Endothelial cell (in vitro differentiated cells): ENCODE measurements at regions not wholly inside any gene's neighbourhood (a gene's known extent, or its start where the extent isn't known, plus 50 kb on each side); places are given as distances from the start of the nearest gene placed in this dataset.

Experiments used
- DNase-seq: peaks from one replicate; pipeline ENCODE4 v3.0.0; 2021; ENCODE audit warnings: low spot score
- H3K27ac Mint-ChIP-seq: one replicate; pipeline ENCODE4 v1.8.0; 2021; ENCODE audit warnings: mixed read lengths, inconsistent platforms; ENCODE audit not compliant: unreplicated experiment
- H3K27me3 Mint-ChIP-seq: one replicate; pipeline ENCODE4 v1.8.0; 2021; ENCODE audit warnings: mild to moderate bottlenecking, moderate library complexity, mixed read lengths, inconsistent platforms; ENCODE audit not compliant: unreplicated experiment
- H3K36me3 Mint-ChIP-seq: one replicate; pipeline ENCODE4 v1.8.0; 2021; ENCODE audit warnings: mild to moderate bottlenecking, low read depth, mixed read lengths, inconsistent platforms; ENCODE audit not compliant: unreplicated experiment
- H3K4me1 Mint-ChIP-seq: one replicate; pipeline ENCODE4 v1.8.0; 2021; ENCODE audit warnings: mild to moderate bottlenecking, mixed read lengths, inconsistent platforms; ENCODE audit not compliant: unreplicated experiment
- H3K4me3 Mint-ChIP-seq: one replicate; pipeline ENCODE4 v1.8.0; 2021; ENCODE audit warnings: mild to moderate bottlenecking, mixed read lengths, inconsistent platforms; ENCODE audit not compliant: unreplicated experiment
- H3K9me3 Mint-ChIP-seq: one replicate; pipeline ENCODE4 v1.8.0; 2021; ENCODE audit warnings: mixed read lengths, inconsistent platforms; ENCODE audit not compliant: unreplicated experiment
- TF ChIP-seq, protein P1 (sequence below): fragments of 200-600 bp; sonication (generic); IDR thresholded peaks from one replicate; pipeline ENCODE4 v1.5.0; 2021; ENCODE audit warnings: antibody characterized with exemption; ENCODE audit not compliant: unreplicated experiment

GRCh38 chr2:215627771-215628170 lies 191.9 kb upstream of the FN1 start:
- TF ChIP-seq, protein P1, sequence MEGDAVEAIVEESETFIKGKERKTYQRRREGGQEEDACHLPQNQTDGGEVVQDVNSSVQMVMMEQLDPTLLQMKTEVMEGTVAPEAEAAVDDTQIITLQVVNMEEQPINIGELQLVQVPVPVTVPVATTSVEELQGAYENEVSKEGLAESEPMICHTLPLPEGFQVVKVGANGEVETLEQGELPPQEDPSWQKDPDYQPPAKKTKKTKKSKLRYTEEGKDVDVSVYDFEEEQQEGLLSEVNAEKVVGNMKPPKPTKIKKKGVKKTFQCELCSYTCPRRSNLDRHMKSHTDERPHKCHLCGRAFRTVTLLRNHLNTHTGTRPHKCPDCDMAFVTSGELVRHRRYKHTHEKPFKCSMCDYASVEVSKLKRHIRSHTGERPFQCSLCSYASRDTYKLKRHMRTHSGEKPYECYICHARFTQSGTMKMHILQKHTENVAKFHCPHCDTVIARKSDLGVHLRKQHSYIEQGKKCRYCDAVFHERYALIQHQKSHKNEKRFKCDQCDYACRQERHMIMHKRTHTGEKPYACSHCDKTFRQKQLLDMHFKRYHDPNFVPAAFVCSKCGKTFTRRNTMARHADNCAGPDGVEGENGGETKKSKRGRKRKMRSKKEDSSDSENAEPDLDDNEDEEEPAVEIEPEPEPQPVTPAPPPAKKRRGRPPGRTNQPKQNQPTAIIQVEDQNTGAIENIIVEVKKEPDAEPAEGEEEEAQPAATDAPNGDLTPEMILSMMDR, result no peak
- H3K27ac Mint-ChIP-seq, result no peak overlapping the region
- H3K27me3 Mint-ChIP-seq, result no peaks in the 10 kb centered on the region
- no peaks in the 10 kb centered on the region for H3K4me1 Mint-ChIP-seq
- no peak overlapping the region for H3K4me3 Mint-ChIP-seq
- peaks cover 8% of the 10 kb centered on the region for H3K36me3 Mint-ChIP-seq
- no peaks in the 10 kb centered on the region for H3K9me3 Mint-ChIP-seq
- DNase-seq, result no peak

GRCh38 chr2:215626812-215627281 lies 191.0 kb upstream of the FN1 start:
- no peak for DNase-seq
- Mint-ChIP-seq H3K4me1 (no peaks in the 10 kb centered on the region), H3K4me3 (no peak overlapping the region), H3K36me3 (peaks cover 8% of the 10 kb centered on the region), H3K27me3 (no peaks in the 10 kb centered on the region), H3K9me3 (no peaks in the 10 kb centered on the region), H3K27ac (no peak overlapping the region)
- TF ChIP-seq, protein P1, result no peak

- Mint-ChIP-seq H3K27me3 (no peaks in the 10 kb centered on the region), H3K36me3 (peaks cover 4% of the 10 kb centered on the region), H3K4me3 (no peak overlapping the region), H3K9me3 (no peaks in the 10 kb centered on the region), H3K27ac (no peak overlapping the region), H3K4me1 (no peaks in the 10 kb centered on the region)
- TF ChIP-seq, protein P1, result no peak
- DNase-seq, result no peak
Measured at GRCh38 chr2:215626063-215626462, 190.2 kb upstream of the FN1 start.

- H3K9me3 Mint-ChIP-seq, result no peaks in the 10 kb centered on the region
- no peaks in the 10 kb centered on the region for H3K4me1 Mint-ChIP-seq
- no peak overlapping the region for H3K4me3 Mint-ChIP-seq
- TF ChIP-seq, protein P1, result no peak
- peaks cover 1% of the 10 kb centered on the region for H3K27me3 Mint-ChIP-seq
- H3K27ac Mint-ChIP-seq, result no peak overlapping the region
- DNase-seq, result no peak
- H3K36me3 Mint-ChIP-seq, result peaks cover under 1% of the 10 kb centered on the region
Measured at GRCh38 chr2:215625207-215625606, 189.3 kb upstream of the FN1 start.

GRCh38 chr2:215624423-215624829 lies 188.6 kb upstream of the FN1 start:
- no peak overlapping the region for H3K4me3 Mint-ChIP-seq
- no peak overlapping the region for H3K27ac Mint-ChIP-seq
- peaks cover 1% of the 10 kb centered on the region for H3K27me3 Mint-ChIP-seq
- H3K36me3 Mint-ChIP-seq, result no peaks in the 10 kb centered on the region
- peaks cover 5% of the 10 kb centered on the region for H3K4me1 Mint-ChIP-seq
- no peaks in the 10 kb centered on the region for H3K9me3 Mint-ChIP-seq
- TF ChIP-seq, protein P1, result no peak
- no peak for DNase-seq
